Activated CD4-positive, alpha-beta T cell treated with anti-CD3 and anti-CD28 coated beads for 24 hours (primary cell): ENCODE measurements at regions not wholly inside any gene's neighbourhood (a gene's known extent, or its start where the extent isn't known, plus 50 kb on each side); places are given as distances from the start of the nearest gene placed in this dataset.

Experiments
- DNase-seq, 2 donors: peaks; one replicate each; pipeline ENCODE4 v3.0.0-alpha.2; 2020; ENCODE audit warnings: low read depth in 2 of 2

DNA sequence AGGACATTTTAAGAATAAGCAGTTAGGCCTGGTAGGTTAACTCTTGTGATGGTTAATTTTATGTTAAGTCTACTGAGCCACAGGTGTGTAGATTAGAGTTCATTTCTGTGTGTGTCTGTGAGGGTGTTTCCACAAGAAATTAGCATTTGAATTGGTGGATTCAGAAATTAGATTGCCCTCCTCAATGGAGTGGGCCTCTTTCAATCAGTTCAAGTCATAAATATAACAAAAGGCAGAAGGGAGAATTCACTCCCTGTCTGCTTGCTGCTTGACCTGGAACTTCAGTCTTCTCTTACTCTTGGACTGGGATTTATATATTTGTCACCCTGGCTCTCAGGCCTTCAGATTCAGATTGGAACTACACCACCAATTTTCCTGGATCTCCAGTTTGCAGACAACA lies 55.3 kb upstream of the POM121L12 start:
- DNase-seq = no peak

DNA sequence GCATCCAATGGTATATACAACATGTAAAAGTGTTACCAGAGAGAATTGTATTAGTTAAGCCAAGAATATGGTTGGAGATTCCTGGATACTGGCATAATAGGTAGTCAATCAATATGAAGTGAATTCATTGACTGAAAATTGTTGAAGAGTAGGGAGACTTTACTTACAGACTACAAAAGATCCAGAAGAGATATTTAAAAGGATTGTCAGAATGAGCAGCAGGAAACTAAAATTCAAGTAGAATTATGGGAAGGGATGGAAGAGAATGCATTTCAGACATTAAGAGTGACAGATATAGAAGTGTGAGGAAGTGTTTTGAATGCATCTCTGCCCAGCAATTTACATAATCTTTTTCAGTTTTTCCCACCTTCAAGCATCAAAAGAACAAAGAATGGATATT lies 62.3 kb upstream of the POM121L12 start:
- DNase-seq = no peak

DNA sequence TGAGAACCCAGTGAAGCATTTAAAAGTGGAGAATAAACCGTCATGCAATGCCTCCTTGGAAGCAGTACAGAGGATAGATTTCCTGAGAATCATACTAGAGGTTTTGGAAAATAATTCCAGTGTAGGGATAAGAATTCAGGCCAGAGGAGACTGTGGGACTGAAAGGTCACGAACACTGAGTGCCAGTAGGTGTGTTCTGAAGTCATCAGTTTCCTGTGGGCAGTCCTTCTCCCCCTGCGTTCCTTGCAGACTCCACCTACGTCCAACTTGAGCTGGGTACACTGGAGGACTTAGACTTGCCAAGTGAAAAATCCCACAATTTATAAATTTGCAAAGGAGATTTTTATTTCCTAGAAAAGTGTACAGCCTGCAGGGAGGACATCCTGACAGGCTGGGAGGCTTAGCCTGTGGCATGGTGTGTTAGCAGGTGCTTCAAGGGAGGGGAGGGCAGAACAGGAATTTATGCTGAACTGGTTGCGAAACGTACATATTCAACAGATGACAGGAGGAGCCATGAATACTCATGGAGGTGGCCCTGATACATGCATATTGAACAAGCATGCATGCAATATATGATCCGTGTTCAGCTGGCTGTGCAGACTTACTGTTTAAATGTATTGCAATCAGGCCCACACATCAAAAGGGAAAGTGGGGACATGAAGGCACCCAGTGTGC lies 72.9 kb upstream of the POM121L12 start:
- no peak for DNase-seq

- DNase-seq = no peak
These were observed 74.3 kb upstream of the POM121L12 start for GRCh38 chr7:52961084-52961483.

GRCh38 chr7:52959878-52960660 lies 75.4 kb upstream of the POM121L12 start:
- no peak for DNase-seq

GRCh38 chr7:52959336-52959735 lies 76.1 kb upstream of the POM121L12 start:
- no peak for DNase-seq

DNA sequence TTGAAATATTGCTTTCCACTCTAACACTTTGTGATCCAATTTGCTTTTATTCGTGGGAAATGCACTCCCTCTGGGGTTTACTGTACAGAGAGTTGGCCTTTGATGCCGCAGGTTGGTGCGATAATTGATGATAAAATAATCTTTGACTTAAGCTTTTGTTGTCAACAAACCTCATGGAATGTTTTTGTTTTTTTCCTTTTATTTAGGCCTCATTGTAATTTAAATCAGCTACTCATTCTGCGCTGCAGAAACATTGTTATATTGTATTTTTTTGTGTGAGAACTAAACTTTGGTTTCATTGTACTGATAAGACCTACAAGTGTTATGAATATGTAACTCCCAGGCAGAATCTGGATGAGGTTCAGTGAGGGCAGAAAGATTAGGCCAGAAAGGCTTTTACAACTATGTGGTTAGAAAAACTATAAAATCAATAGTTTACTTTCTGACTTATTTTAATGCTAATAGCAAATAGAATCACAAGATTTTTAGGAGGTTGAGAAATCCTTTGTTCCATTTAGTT lies 76.8 kb upstream of the POM121L12 start:
- no peak for DNase-seq

- no peak for DNase-seq
These were observed 79.0 kb upstream of the POM121L12 start for GRCh38 chr7:52956379-52956915.

GRCh38 chr7:52955522-52955921 lies 79.9 kb upstream of the POM121L12 start:
- no peak for DNase-seq

- DNase-seq = no peak
These were observed 90.5 kb upstream of the POM121L12 start for GRCh38 chr7:52944921-52945320.

GRCh38 chr7:52940481-52940880 lies 95.0 kb upstream of the POM121L12 start:
- no peak for DNase-seq

GRCh38 chr7:52938455-52939133 lies 96.8 kb upstream of the POM121L12 start:
- no peak for DNase-seq

- no peak for DNase-seq
These were observed 98.7 kb upstream of the POM121L12 start for GRCh38 chr7:52936750-52937149.

DNA sequence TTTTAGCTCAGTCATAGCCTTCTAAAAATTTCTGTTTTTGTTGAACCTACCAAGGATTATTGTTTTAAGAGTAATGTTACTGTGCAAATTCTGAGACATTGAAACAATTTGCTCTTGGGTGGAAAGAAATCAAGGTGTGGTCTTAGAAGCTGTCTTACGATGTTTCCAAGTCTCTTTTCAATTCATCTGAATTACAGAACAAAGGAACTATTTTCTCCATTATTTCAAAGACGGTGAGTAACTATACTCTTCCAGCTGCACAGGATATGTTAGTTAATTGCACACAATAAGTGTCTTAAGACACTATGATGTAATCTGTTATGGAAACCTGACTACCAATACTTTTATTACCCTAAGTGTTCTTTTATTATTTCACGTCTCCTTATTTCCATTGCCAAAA lies 106.8 kb upstream of the POM121L12 start:
- DNase-seq = no peak

GRCh38 chr7:52925332-52925731 lies 110.1 kb upstream of the POM121L12 start:
- no peak for DNase-seq

DNA sequence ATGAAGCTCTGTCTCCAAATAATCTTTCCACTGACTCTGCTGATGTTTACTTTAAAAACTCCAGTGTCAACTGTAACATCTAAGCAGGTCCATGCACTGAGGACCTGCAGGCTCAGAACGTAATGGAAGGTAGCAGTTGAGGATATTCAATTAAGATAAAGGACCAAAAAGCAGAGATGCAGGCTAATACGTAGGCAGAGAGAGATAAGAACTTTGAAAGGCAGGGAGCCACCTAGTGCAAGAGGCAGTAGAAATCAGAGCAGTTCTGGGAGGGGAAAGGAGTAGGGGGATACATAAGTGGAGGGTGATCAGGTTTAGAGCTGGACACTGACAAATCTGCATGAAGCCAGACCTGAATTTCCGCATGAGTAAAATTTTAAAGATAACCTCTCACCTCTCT lies 114.5 kb upstream of the POM121L12 start:
- no peak for DNase-seq

DNA sequence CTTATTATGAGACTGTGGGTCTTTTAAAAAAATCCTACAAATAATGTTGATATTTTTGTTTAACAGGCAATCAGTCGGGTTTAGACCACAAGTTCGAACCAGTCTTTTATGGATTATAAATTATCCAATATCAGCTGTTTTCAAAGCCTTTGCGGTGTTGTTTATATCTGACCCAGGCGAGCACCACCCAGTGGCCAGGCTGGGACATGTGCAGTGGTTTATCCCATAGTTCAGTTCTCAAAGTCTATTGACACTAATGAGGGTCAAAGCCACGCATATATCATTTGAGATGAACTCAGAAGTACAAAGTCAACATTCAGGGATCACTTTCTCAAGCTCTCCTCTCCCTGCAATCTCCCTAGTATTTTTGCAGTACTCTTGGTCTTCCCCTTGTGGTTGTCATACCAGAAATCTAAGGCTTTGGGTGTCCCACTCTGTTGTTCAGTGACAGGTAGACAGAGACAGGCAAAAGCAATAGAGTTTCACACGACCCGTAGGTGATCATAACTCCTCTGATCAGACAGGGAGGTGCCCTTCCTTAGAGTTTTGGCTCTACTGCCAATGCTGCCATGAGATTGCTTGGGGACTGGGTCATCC lies 117.4 kb upstream of the POM121L12 start:
- no peak for DNase-seq

GRCh38 chr7:52911795-52912194 lies 123.6 kb upstream of the POM121L12 start:
- DNase-seq = no peak

DNA sequence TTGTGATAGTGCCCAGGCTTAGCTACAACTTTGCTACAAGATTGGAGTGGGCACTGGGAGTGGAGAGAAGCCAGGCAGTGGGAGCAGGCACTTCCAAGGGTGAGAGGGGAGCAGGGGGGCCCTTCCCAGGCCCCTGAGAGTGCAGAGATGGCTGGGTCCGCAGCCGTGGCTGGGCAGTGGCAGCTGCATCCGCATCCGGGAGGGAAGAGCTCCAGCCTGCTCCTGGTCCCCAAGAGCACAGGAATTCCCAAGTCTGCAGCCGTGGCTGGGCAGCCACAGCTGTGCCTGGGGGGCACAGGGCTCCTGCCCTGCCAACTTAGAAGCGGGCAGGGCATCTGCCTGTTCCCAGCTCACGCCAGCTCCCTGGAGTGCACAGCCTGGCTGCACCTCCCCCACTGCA lies 124.1 kb upstream of the POM121L12 start:
- no peak for DNase-seq

GRCh38 chr7:52909935-52910334 lies 125.5 kb upstream of the POM121L12 start:
- DNase-seq = no peak

GRCh38 chr7:52909131-52909530 lies 126.3 kb upstream of the POM121L12 start:
- no peak for DNase-seq

- no peak for DNase-seq
These were observed 137.7 kb upstream of the POM121L12 start for GRCh38 chr7:52897713-52898112.
